Keratinocyte (primary cell): ENCODE measurements at regions not wholly inside any gene's neighbourhood (a gene's known extent, or its start where the extent isn't known, plus 50 kb on each side); places are given as distances from the start of the nearest gene placed in this dataset.

Experiments
- DNase-seq: peaks from one replicate; pipeline ENCODE4 v3.0.0-alpha.2; 2011; ENCODE audit warnings: low read depth, missing footprints, low spot score
- FAIRE-seq: peaks from 2 replicates; lab custom pipeline; 2011; peaks lifted over from hg19 to GRCh38; lab: Jason Lieb, UNC
- H2AFZ ChIP-seq: 2 replicates; pipeline ENCODE4 v1.6.0; 2012; ENCODE audit warnings: low read length, control low read depth, inconsistent platforms; ENCODE audit not compliant: control insufficient read depth
- H3K27ac ChIP-seq: 2 replicates; pipeline ENCODE4 v1.5.1; 2011; ENCODE audit warnings: low read length; ENCODE audit not compliant: control insufficient read depth, insufficient read depth
- H3K27me3 ChIP-seq: 3 replicates; pipeline ENCODE4 v1.6.0; 2011; ENCODE audit warnings: low read length; ENCODE audit not compliant: control insufficient read depth, insufficient read depth; ENCODE audit errors: extremely low read depth
- H3K36me3 ChIP-seq, 2 experiments: 2 replicates in 1 of 2; 3 replicates in 1 of 2; pipeline ENCODE4 v1.5.1; 2011; ENCODE audit warnings: low read length in 2 of 2, mild to moderate bottlenecking in 1 of 2; ENCODE audit not compliant: control insufficient read depth in 2 of 2, insufficient read depth in 2 of 2; ENCODE audit errors: extremely low read depth in 1 of 2
- H3K4me1 ChIP-seq: 3 replicates; pipeline ENCODE4 v1.5.1; 2011; ENCODE audit warnings: low read length; ENCODE audit not compliant: control insufficient read depth, insufficient read depth; ENCODE audit errors: extremely low read depth
- H3K4me2 ChIP-seq: 3 replicates; pipeline ENCODE4 v1.6.0; 2011; ENCODE audit warnings: low read depth, low read length; ENCODE audit not compliant: control insufficient read depth, insufficient read depth; ENCODE audit errors: extremely low read depth
- H3K4me3 ChIP-seq, 3 experiments: fragments of 200-600 bp in 1 of 3; sonication (generic) in 1 of 3; 2 replicates in 2 of 3; 3 replicates in 1 of 3; pipeline ENCODE4 v1.5.1; 2011 to 2016; ENCODE audit warnings: low read length in 3 of 3, mild to moderate bottlenecking in 3 of 3, control low read depth in 2 of 3, inconsistent platforms in 1 of 3, low read depth in 1 of 3, mixed read lengths in 1 of 3, mixed run types in 1 of 3, moderate library complexity in 1 of 3; ENCODE audit not compliant: control insufficient read depth in 2 of 3, insufficient read depth in 2 of 3; ENCODE audit errors: extremely low read depth in 1 of 3
- H3K79me2 ChIP-seq: 2 replicates; pipeline ENCODE4 v1.6.0; 2012; ENCODE audit warnings: low read length; ENCODE audit not compliant: control insufficient read depth, insufficient read depth
- H3K9ac ChIP-seq: 3 replicates; pipeline ENCODE4 v1.6.0; 2011; ENCODE audit warnings: low read length; ENCODE audit not compliant: control insufficient read depth, insufficient read depth; ENCODE audit errors: extremely low read depth
- H3K9me1 ChIP-seq: 3 replicates; pipeline ENCODE4 v1.6.0; 2011; ENCODE audit warnings: low read length; ENCODE audit not compliant: control insufficient read depth, insufficient read depth; ENCODE audit errors: extremely low read depth
- H3K9me3 ChIP-seq: 2 replicates; pipeline ENCODE4 v1.5.1; 2012; ENCODE audit warnings: low read depth, low read length; ENCODE audit not compliant: control insufficient read depth
- H4K20me1 ChIP-seq: 3 replicates; pipeline ENCODE4 v1.6.0; 2011; ENCODE audit warnings: low read length; ENCODE audit not compliant: control insufficient read depth, insufficient read depth; ENCODE audit errors: extremely low read depth
- CTCF ChIP-seq, 3 experiments: IDR thresholded peaks in 1 of 3; conservative IDR thresholded peaks in 1 of 3; optimal IDR thresholded peaks in 1 of 3; 2 replicates in 2 of 3; 3 replicates in 1 of 3; pipeline versions ENCODE3 to v1.5.1; 2011; ENCODE audit warnings: low read length in 3 of 3, mild to moderate bottlenecking in 3 of 3, moderate library complexity in 2 of 3, control low read depth in 1 of 3, inconsistent platforms in 1 of 3; ENCODE audit not compliant: insufficient read depth in 2 of 3; ENCODE audit errors: extremely low read depth in 1 of 3
- EZH2 ChIP-seq: IDR thresholded peaks from one replicate; pipeline ENCODE4 v1.6.1; 2012; ENCODE audit warnings: inconsistent platforms, mild to moderate bottlenecking, low read length, moderate library complexity
- dilution Hi-C: fragments of 300-500 bp; cut with MboI; formaldehyde crosslinking; loops from one replicate; pipeline ENCODE4 v1.7.0; 2020; ENCODE audit warnings: low sequenced_read_pairs; ENCODE audit not compliant: extremely low pct_ligation_motif_present

GRCh38 chr2:106686814-106687213, 199.2 kb downstream of the ST6GAL2 start:
- Histone ChIP-seq H3K4me2 (no peak overlapping the region), H3K27me3 (no peaks in the 10 kb centered on the region), H2AFZ (no peak overlapping the region), H3K4me1 (no peaks in the 10 kb centered on the region), H3K9me1 (no peaks in the 10 kb centered on the region), H3K36me3 (no peaks in the 10 kb centered on the region), H3K4me3 (no peak overlapping the region), H3K9ac (no peak overlapping the region), H3K9me3 (no peaks in the 10 kb centered on the region), H3K79me2 (no peaks in the 10 kb centered on the region), H3K27ac (no peak overlapping the region), H4K20me1 (no peaks in the 10 kb centered on the region)
- no peak for DNase-seq
- dilution Hi-C loops = no loop called here
- FAIRE-seq = no peak
- TF ChIP-seq CTCF (optimal IDR thresholded peaks at IDR 0.05 in 1 of 3, IDR thresholded peaks at IDR 0.05 in 1 of 3, conservative IDR thresholded peaks at IDR 0.05 in 1 of 3; ENCODE audit: extremely low read depth in 1 of 3, insufficient read depth in 2 of 3, low read length in 3 of 3) (no peak), EZH2 (no peak)

- dilution Hi-C loops = no loop called here
- no peak overlapping the region for H3K27ac ChIP-seq
- H3K4me1 ChIP-seq = no peaks in the 10 kb centered on the region
- H3K9me3 ChIP-seq = no peaks in the 10 kb centered on the region
- H3K79me2 ChIP-seq = no peaks in the 10 kb centered on the region
- H3K9ac ChIP-seq = no peak overlapping the region
- H3K4me2 ChIP-seq = no peak overlapping the region
- H3K27me3 ChIP-seq = no peaks in the 10 kb centered on the region
- no peak overlapping the region for H3K4me3 ChIP-seq
- no peak for TF ChIP-seq EZH2
- TF ChIP-seq CTCF (optimal IDR thresholded peaks at IDR 0.05 in 1 of 3, IDR thresholded peaks at IDR 0.05 in 1 of 3, conservative IDR thresholded peaks at IDR 0.05 in 1 of 3; ENCODE audit: extremely low read depth in 1 of 3, insufficient read depth in 2 of 3, low read length in 3 of 3) = no peak
- H2AFZ ChIP-seq = no peak overlapping the region
- H3K9me1 ChIP-seq = no peaks in the 10 kb centered on the region
- H3K36me3 ChIP-seq = no peaks in the 10 kb centered on the region
- DNase-seq = no peak
- FAIRE-seq = no peak
- no peaks in the 10 kb centered on the region for H4K20me1 ChIP-seq
These were observed 190.9 kb downstream of the ST6GAL2 start for GRCh38 chr2:106694964-106695470.
